HTR-8/SVneo (cell line): ENCODE measurements at regions not wholly inside any gene's neighbourhood (a gene's known extent, or its start where the extent isn't known, plus 50 kb on each side); places are given as distances from the start of the nearest gene placed in this dataset.
A peak's percentile ranks its signal among the peaks of the same experiment; 100 is the strongest.
"Not testable (repeated sequence)": the region's sequence is repeated elsewhere in the genome, so short reads cannot be mapped to it uniquely, and the experiment has no call there.

Experiments used
- DNase-seq: peaks from one replicate; pipeline ENCODE4 v3.0.0; 2011; ENCODE audit warnings: low spot score, mixed read lengths; ENCODE audit not compliant: insufficient read length
- FAIRE-seq: peaks from 2 replicates; lab custom pipeline; 2011; peaks lifted over from hg19 to GRCh38; lab: Jason Lieb, UNC

- not testable (repeated sequence) for FAIRE-seq, DNase-seq
Observed at GRCh38 chr7:57740126-57740525, 290.1 kb downstream of the ZNF716 start.

- no peak for DNase-seq
- no peak for FAIRE-seq
Observed at GRCh38 chr7:57769131-57769530, 319.2 kb downstream of the ZNF716 start.

GRCh38 chr7:57769958-57770357 lies 320.0 kb downstream of the ZNF716 start:
- no peak for DNase-seq
- FAIRE-seq = no peak

- FAIRE-seq = no peak
- DNase-seq = no peak
Observed at GRCh38 chr7:57772126-57772924, 322.3 kb downstream of the ZNF716 start.

GRCh38 chr7:57774300-57774699 lies 324.3 kb downstream of the ZNF716 start:
- no peak for DNase-seq
- no peak for FAIRE-seq

- DNase-seq = no peak
- no peak for FAIRE-seq
Observed at GRCh38 chr7:57775396-57776088, 325.6 kb downstream of the ZNF716 start.

GRCh38 chr7:57776136-57776856 lies 326.3 kb downstream of the ZNF716 start:
- FAIRE-seq, DNase-seq: not testable (repeated sequence)

GRCh38 chr7:57789130-57789529 lies 339.2 kb downstream of the ZNF716 start:
- DNase-seq (no peak), FAIRE-seq (no peak)

GRCh38 chr7:57819491-57819981 lies 369.6 kb downstream of the ZNF716 start:
- FAIRE-seq = no peak

GRCh38 chr7:57820477-57820876 lies 370.5 kb downstream of the ZNF716 start:
- FAIRE-seq = no peak
- DNase-seq = no peak

More at GRCh38 chr7:57819491-57819981, 369.6 kb downstream of the ZNF716 start:
- DNase-seq = no peak

GRCh38 chr7:57821438-57822382 lies 371.7 kb downstream of the ZNF716 start:
- DNase-seq = no peak
- peak; percentile 4 for FAIRE-seq

- DNase-seq, FAIRE-seq: not testable (repeated sequence)
Observed at GRCh38 chr7:57826548-57826947, 376.6 kb downstream of the ZNF716 start.

- not testable (repeated sequence) for FAIRE-seq
Observed at GRCh38 chr7:57835161-57835560, 385.2 kb downstream of the ZNF716 start.

GRCh38 chr7:57839152-57839551 lies 389.2 kb downstream of the ZNF716 start:
- not testable (repeated sequence) for FAIRE-seq, DNase-seq

More at GRCh38 chr7:57835161-57835560, 385.2 kb downstream of the ZNF716 start:
- DNase-seq = not testable (repeated sequence)

- FAIRE-seq (no peak), DNase-seq (no peak)
Observed at GRCh38 chr7:57867884-57868701, 418.1 kb downstream of the ZNF716 start.

- no peak for DNase-seq
- no peak for FAIRE-seq
Observed at GRCh38 chr7:57868771-57869483, 418.9 kb downstream of the ZNF716 start.
